GM12872 (cell line): ENCODE measurements at regions not wholly inside any gene's neighbourhood (a gene's known extent, or its start where the extent isn't known, plus 50 kb on each side); places are given as distances from the start of the nearest gene placed in this dataset.

Experiments used
- CTCF ChIP-seq: IDR thresholded peaks from 3 replicates; pipeline ENCODE4 v1.5.1; 2011; ENCODE audit warnings: low read depth, mild to moderate bottlenecking, low read length, moderate library complexity; ENCODE audit not compliant: insufficient read depth

GRCh38 chr7:46494441-46494840, 573.4 kb upstream of the IGFBP3 start:
- TF ChIP-seq CTCF = no peak

GRCh38 chr7:46494028-46494427, 573.0 kb upstream of the IGFBP3 start:
- no peak for TF ChIP-seq CTCF

GRCh38 chr7:46493196-46493595, 572.1 kb upstream of the IGFBP3 start:
- TF ChIP-seq CTCF = no peak

- no peak for TF ChIP-seq CTCF
Measured at GRCh38 chr7:46492466-46492865, 571.4 kb upstream of the IGFBP3 start.

GRCh38 chr7:46490406-46490805, 569.3 kb upstream of the IGFBP3 start:
- TF ChIP-seq CTCF = no peak

- TF ChIP-seq CTCF = no peak
Measured at GRCh38 chr7:46489106-46489505, 568.0 kb upstream of the IGFBP3 start.

- no peak for TF ChIP-seq CTCF
Measured at GRCh38 chr7:46488607-46489006, 567.5 kb upstream of the IGFBP3 start.
